H1 (cell line): ENCODE measurements at regions not wholly inside any gene's neighbourhood (a gene's known extent, or its start where the extent isn't known, plus 50 kb on each side); places are given as distances from the start of the nearest gene placed in this dataset.

Experiments used
- CHD7 ChIP-seq: fragments of 300-600 bp; sonication (generic); IDR thresholded peaks from 2 replicates; pipeline ENCODE4 v1.7.1; 2012; ENCODE audit warnings: low read length, moderate library complexity, mild to moderate bottlenecking, inconsistent platforms; ENCODE audit not compliant: insufficient replicate concordance
- CTCF ChIP-seq, 3 experiments: IDR thresholded peaks; 1 replicate in 2 of 3; 2 replicates in 1 of 3; pipeline versions ENCODE4 v1.5.1 to v1.6.1; 2011; ENCODE audit warnings: low read length in 3 of 3, mild to moderate bottlenecking in 3 of 3, inconsistent platforms in 2 of 3, low read depth in 1 of 3, moderate library complexity in 1 of 3; ENCODE audit not compliant: insufficient read depth in 1 of 3; ENCODE audit errors: control extremely low read depth in 1 of 3
- EP300 ChIP-seq, 2 experiments: IDR thresholded peaks; 1 replicate in 1 of 2; 2 replicates in 1 of 2; pipeline ENCODE4 v1.6.1; 2011 to 2012; ENCODE audit warnings: low read depth in 2 of 2, low read length in 2 of 2, mild to moderate bottlenecking in 2 of 2, borderline replicate concordance in 1 of 2, inconsistent platforms in 1 of 2, moderate library complexity in 1 of 2
- FOSL1 ChIP-seq: IDR thresholded peaks from 2 replicates; pipeline ENCODE4 v1.6.1; 2011; ENCODE audit warnings: mild to moderate bottlenecking, low read depth, low read length, moderate library complexity; ENCODE audit not compliant: insufficient read depth
- MAFK ChIP-seq: IDR thresholded peaks from 2 replicates; pipeline ENCODE4 v1.6.1; 2012; ENCODE audit warnings: low read depth, mild to moderate bottlenecking, improper control_type of control experiment, low read length
- RNF2 ChIP-seq: fragments of 200-900, 300-1000 bp; sonication (generic); IDR thresholded peaks from 2 replicates; pipeline ENCODE4 v1.7.1; 2016; ENCODE audit warnings: borderline replicate concordance, low read depth, mild to moderate bottlenecking, antibody characterized with exemption, low read length; ENCODE audit not compliant: poor library complexity, severe bottlenecking; ENCODE audit errors: missing control alignments
- TAF1 ChIP-seq: IDR thresholded peaks from 2 replicates; pipeline ENCODE4 v1.6.1; 2011; ENCODE audit warnings: mild to moderate bottlenecking, low read depth, low read length
- TCF12 ChIP-seq: IDR thresholded peaks from 2 replicates; pipeline ENCODE4 v1.6.1; 2011; ENCODE audit warnings: low read depth, mild to moderate bottlenecking, low read length
- ZNF274 ChIP-seq: IDR thresholded peaks from 2 replicates; pipeline ENCODE4 v1.7.0; 2012; ENCODE audit warnings: low read length, borderline replicate concordance; ENCODE audit errors: extremely low read depth

GRCh38 chr13:84497613-84498012, 615.3 kb upstream of the SLITRK1 start (continued):
- no peak for TF ChIP-seq CHD7
- no peak for TF ChIP-seq FOSL1
- no peak for TF ChIP-seq CTCF (IDR thresholded peaks at IDR 0.05; ENCODE audit: control extremely low read depth in 1 of 3, insufficient read depth in 1 of 3, low read depth in 1 of 3, low read length in 3 of 3)
- TF ChIP-seq TCF12, result no peak
- no peak for TF ChIP-seq RNF2
- TF ChIP-seq ZNF274, result no peak
- TF ChIP-seq TAF1, result no peak
- no peak for TF ChIP-seq MAFK
- TF ChIP-seq EP300 (IDR thresholded peaks at IDR 0.05; ENCODE audit: borderline replicate concordance in 1 of 2, low read depth in 2 of 2, low read length in 2 of 2), result no peak
